ENCODE measurements at regions not wholly inside any gene's neighbourhood (a gene's known extent, or its start where the extent isn't known, plus 50 kb on each side); places are given as distances from the start of the nearest gene placed in this dataset.

DNA sequence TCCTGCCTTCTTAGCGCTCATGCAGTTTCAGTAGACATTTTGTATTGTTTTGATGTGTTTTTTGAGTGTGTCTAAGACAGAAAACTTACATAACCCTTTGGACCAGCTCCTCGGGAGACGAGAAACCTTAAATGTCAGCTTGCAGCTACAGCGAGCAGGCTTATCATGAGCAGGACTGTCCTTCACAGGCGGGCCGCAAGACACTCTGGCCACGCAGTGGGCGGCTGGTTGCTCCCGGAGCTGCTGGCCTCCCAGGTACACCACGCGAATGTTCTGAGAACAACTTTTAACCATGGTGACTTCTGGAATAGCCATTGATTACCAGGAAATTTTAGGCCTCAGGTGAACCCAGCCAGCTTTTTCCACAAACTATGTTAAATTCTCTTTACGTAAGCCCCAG is 164.1 kb upstream of the DIO3 start:
- no peaks in the 10 kb centered on the region for H3K9me3 ChIP-seq
- H3K27me3 ChIP-seq (ENCODE audit: low read depth): peaks cover 2% of the 10 kb centered on the region; the same call in 1 of the 2 replicates
- no peaks in the 10 kb centered on the region for H3K36me3 ChIP-seq (replicated peaks)
- in situ Hi-C loops (cut with MboI; ENCODE audit: low sequenced_read_pairs): no loop called here
- no peak for DNase-seq (ENCODE audit: low spot score in 2 of 2)
- no peaks in the 10 kb centered on the region for H3K4me1 ChIP-seq
- H3K4me3 ChIP-seq: no peak overlapping the region

DNA sequence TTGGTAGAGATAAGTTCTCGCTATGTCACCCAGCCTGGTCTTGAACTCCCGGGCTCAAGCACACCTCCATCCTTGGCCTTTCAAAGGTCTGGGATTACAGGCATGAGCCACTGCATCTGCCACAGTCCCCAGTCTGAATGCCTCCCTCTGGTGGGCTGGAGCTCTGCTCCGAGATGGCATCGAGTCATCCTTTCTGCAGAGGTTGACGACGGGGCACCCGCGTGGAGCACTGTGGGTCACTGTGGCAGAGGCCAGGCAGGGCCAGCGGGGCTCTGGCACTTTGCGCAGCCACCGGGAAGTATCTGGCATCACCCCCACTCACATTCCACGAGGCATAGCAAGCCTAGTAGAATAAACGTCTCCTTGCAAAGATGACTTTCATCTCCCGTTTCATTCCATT is 163.3 kb upstream of the DIO3 start:
- DNase-seq (ENCODE audit: low spot score in 2 of 2): no peak
- H3K4me1 ChIP-seq: no peaks in the 10 kb centered on the region
- peaks cover 2% of the 10 kb centered on the region; the same call in 1 of the 2 replicates for H3K27me3 ChIP-seq (ENCODE audit: low read depth)
- in situ Hi-C loops (cut with MboI; ENCODE audit: low sequenced_read_pairs): no loop called here
- no peak overlapping the region for H3K4me3 ChIP-seq
- H3K9me3 ChIP-seq: no peaks in the 10 kb centered on the region
- H3K36me3 ChIP-seq (replicated peaks): no peaks in the 10 kb centered on the region

DNA sequence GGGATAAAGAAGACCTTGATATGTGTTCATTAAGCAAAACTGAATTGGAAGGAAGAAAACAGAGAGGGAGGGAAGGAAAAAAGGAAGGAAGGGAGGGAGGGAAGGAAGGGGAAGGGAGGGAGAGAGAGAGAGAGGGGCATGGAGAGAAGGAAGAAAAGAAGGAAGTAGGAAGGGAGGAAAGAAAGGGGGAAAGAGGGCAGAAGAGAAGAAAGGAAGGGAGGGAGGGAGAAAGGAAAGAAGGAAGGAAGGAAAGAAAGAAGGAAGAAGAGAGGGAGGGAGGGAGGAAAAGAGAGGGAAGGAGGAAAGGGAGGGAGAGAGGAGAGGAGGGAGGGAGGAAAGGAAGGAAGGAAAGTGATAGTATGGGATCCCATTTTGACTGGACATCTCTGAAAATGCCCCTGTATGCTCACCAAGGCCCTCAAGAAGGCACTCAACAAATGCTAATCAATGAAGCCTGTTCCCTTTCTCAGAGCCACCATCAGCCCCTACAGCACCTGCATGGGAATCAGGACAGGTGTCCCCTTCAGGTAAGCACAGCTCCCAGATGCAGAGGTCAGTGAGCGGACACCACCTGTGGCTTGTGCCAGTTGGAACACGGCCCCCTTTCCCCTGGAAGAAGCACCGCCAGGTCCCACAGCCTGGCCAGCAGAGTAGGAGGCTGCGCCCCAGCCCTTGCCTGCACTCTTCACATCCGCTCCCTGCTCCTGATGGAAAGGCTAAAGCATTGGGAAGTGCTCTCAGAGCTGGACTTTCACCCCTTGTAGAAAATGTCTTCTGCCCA is 161.4 kb upstream of the DIO3 start:
- Histone ChIP-seq H3K4me3 (no peak overlapping the region), H3K9me3 (no peaks in the 10 kb centered on the region), H3K4me1 (no peaks in the 10 kb centered on the region), H3K27me3 (ENCODE audit: low read depth) (peaks cover 2% of the 10 kb centered on the region; the same call in 1 of the 2 replicates), H3K36me3 (replicated peaks) (no peaks in the 10 kb centered on the region)
- DNase-seq (ENCODE audit: low spot score in 2 of 2): no peak
- in situ Hi-C loops (cut with MboI; ENCODE audit: low sequenced_read_pairs): no loop called here

DNA sequence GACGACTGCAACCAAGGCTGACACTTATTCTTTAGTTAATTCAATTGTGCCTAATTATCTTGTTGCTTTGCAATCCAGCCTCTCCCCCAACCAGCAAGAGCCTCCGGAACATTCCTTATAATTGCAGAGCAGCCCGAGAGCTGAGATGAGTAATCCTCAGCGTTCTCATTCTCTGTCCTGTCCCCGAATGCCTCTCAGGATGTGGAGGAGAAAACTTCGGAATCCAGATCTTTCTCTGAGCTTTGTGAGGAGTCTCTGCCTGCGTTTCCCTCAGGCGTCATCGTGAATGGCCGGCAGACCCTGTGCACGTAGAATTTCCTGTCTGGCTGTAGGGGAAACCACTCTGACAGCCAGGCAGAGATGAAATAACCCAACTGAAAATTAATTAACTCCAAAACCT is 160.5 kb upstream of the DIO3 start:
- Histone ChIP-seq H3K27me3 (ENCODE audit: low read depth) (peaks cover 2% of the 10 kb centered on the region; the same call in 1 of the 2 replicates), H3K4me1 (no peaks in the 10 kb centered on the region), H3K4me3 (no peak overlapping the region), H3K36me3 (replicated peaks) (no peaks in the 10 kb centered on the region), H3K9me3 (no peaks in the 10 kb centered on the region)
- no peak for DNase-seq (ENCODE audit: low spot score in 2 of 2)
- in situ Hi-C loops (cut with MboI; ENCODE audit: low sequenced_read_pairs): no loop called here

DNA sequence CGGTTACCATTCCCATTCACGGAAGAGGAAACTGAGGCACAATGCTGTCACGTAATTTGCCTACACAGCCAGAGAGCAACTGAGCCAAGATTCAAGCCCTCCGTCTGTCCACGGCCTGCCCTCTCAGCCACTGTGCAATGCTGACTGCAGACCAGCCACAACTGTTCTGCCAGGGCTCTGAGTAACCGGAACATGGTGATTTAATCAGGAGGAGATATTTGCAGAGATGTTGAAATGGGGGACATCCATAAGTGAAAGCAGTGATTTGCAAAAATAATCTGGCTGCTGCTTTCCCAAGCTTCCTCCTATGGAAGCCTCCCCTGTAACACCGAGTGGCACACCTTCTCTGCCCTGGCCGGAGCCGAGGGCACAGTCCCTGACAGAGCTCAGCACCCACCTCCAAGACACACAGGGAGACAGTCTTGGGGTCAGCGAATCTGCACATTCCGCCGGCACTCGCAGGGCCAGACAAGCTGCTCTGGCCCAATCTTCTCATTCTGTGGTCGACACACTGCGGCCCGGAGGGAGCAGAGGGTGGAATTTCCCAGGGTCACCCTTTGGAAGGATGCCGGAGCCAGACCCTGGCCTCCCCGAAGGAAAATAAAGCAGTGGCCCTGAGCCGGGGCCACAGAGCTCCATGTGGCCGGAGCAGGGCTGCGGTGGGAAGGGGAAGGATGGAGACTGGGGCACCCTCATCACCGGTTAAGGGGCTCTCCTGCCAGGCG is 158.2 kb upstream of the DIO3 start:
- no peaks in the 10 kb centered on the region for H3K36me3 ChIP-seq (replicated peaks)
- H3K9me3 ChIP-seq: no peaks in the 10 kb centered on the region
- peaks cover 2% of the 10 kb centered on the region; the same call in 1 of the 2 replicates for H3K27me3 ChIP-seq (ENCODE audit: low read depth)
- no peak overlapping the region for H3K4me3 ChIP-seq
- DNase-seq (ENCODE audit: low spot score in 2 of 2): no peak
- in situ Hi-C loops (cut with MboI; ENCODE audit: low sequenced_read_pairs): no loop called here
- H3K4me1 ChIP-seq: no peaks in the 10 kb centered on the region

DNA sequence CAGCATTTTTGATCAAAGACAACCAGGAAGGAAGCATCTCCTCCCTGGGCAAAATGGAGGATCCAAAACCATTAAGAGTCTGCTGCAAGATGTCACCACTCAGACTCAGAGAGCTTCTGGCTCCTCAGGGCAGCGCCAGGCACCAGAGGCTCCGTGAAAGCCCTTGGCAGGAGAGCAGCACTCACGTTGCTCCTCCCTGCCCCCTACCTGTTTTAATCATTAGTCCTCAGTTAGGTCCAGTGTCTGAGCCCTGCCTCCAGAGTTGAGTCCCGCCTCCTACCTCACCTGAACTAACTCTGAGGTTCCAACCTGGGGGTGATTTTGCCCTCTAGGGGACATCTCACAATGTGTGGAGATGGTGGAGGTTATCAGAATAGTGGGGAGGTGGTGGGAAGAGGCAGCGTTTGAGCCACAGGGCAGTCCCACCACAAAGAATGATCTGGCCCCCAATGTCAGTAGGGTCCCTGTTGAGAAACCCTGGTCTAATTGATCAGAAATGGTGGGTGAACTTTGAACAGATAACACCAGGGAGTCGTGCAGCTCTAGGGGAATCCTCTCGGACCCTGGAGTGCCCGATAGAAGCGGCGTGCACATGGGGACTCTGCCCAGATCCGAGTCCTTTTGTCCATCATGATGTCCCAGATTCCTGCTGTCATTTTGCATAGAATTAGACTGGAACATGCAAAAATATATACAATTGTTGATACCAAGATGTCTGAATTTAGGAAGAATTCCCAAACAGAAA is 156.7 kb upstream of the DIO3 start:
- H3K4me3 ChIP-seq: no peak overlapping the region
- no peaks in the 10 kb centered on the region for H3K36me3 ChIP-seq (replicated peaks)
- H3K27me3 ChIP-seq (ENCODE audit: low read depth): peaks cover 2% of the 10 kb centered on the region; the same call in 1 of the 2 replicates
- H3K9me3 ChIP-seq: no peaks in the 10 kb centered on the region
- in situ Hi-C loops (cut with MboI; ENCODE audit: low sequenced_read_pairs): no loop called here
- no peak for DNase-seq (ENCODE audit: low spot score in 2 of 2)
- H3K4me1 ChIP-seq: no peaks in the 10 kb centered on the region

DNA sequence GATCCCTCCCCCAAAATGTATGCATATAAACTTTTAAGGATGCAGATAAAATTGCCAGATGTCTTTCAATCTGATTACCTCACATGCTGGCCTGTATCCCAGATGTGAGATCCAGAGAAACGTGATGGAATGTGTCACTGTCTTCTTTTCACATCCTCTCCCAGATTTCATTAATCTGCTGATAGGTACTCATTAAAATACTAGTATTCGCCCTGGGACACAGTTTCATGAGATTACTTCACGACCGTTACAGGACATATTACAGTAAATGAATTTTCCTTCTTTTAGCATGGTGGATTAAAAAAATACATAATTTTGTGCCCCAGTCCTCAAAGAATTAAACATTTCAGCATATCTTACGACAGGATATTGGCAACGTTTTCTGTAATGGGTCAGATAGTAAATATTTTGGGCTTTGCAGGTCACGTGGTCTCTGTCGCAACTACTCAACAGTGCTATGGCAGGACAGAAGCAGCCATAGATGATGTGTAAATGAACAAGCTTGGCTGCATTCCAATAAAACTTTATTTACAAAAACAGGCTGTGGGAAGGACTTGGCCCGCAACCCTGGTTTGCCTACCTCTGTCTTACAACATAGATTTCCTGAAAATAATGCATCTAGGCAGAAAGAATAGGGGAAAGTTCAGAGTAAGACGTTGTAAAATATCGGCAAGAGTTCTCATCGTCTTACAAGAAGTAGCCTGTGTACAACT is 156.0 kb upstream of the DIO3 start:
- H3K4me1 ChIP-seq: no peaks in the 10 kb centered on the region
- no peak for DNase-seq (ENCODE audit: low spot score in 2 of 2)
- H3K27me3 ChIP-seq (ENCODE audit: low read depth): peaks cover 2% of the 10 kb centered on the region; the same call in 1 of the 2 replicates
- no peaks in the 10 kb centered on the region for H3K36me3 ChIP-seq (replicated peaks)
- no peaks in the 10 kb centered on the region for H3K9me3 ChIP-seq
- in situ Hi-C loops (cut with MboI; ENCODE audit: low sequenced_read_pairs): no loop called here
- H3K4me3 ChIP-seq: no peak overlapping the region

DNA sequence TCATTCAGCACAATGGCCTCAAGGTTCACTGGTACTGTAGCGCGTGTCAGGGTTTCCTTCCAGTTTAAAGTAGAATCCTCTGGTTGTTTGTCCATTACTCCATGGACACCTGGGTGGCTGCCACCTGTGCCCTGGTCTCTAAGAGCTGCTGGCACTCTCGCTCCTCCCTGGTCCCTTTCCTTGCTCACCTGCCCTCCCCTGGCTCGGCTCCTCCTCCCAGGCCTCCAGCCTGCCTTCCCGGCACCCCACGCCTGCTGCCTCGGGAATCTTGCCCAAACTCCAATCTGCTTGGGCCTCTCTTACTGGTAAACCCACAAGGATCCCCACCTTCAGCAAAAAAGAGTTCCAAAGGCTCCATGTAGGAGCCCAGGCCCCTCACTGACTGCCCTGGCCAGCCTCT is 154.4 kb upstream of the DIO3 start:
- Histone ChIP-seq H3K4me3 (no peak overlapping the region), H3K36me3 (replicated peaks) (no peaks in the 10 kb centered on the region), H3K27me3 (ENCODE audit: low read depth) (no peaks in the 10 kb centered on the region), H3K4me1 (no peaks in the 10 kb centered on the region), H3K9me3 (no peaks in the 10 kb centered on the region)
- DNase-seq (ENCODE audit: low spot score in 2 of 2): no peak
- in situ Hi-C loops (cut with MboI; ENCODE audit: low sequenced_read_pairs): no loop called here

DNA sequence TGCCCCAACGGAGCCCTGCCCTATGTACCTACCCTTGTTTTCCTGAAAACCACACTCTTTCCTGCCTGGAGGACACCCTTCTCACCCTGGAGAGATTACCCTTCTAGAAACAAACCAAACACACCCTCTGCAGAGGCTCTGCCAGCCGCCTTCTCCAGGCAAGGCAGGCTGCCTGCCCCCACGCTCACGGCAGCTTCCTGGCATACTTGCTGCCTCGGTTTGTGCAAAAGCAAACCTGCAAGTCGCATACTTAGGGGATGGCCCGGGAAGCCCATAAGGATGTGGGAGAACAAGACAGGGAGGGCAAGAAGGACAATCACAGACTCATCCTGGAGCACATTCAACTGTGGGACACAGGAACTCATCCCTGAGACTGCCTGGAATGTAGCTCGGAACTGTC is 154.0 kb upstream of the DIO3 start:
- in situ Hi-C loops (cut with MboI; ENCODE audit: low sequenced_read_pairs): no loop called here
- Histone ChIP-seq H3K36me3 (replicated peaks) (no peaks in the 10 kb centered on the region), H3K4me1 (no peaks in the 10 kb centered on the region), H3K27me3 (ENCODE audit: low read depth) (no peaks in the 10 kb centered on the region), H3K9me3 (no peaks in the 10 kb centered on the region), H3K4me3 (no peak overlapping the region)
- DNase-seq (ENCODE audit: low spot score in 2 of 2): no peak

DNA sequence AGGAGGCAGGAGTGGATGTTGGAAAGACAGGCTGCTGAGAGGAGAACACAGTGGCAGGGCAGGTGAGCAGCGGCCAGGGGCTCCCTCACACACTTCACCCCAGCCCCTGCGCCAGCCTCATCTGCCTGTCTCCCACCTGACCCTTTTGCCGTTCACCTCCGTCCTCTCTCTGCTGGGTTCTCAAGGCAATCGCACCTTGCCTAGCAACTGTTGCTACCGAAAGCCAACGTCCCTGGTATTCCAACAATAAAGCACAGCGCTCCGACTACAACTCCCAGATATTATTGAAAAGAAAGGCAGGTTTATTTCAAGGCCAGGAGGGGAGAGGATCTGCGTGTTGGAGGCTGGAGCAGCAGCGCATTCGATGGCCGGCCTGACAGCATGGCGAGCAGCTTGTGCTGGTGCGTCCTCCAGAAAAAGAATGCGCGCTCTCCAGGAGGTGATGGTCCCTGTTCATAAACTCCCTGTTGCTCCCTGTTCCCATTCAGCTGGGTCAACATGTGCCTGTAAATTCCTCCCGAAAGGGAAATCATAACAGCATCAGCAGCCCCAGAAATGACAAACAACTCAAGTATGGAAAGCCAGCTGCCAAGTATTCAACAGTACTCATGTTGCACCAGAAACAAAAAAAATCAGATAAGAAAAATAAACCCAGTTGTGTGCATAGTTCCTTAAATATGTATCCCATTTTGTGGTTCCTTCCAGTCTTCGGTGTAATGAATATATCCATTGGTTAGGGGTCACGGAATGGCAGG is 153.0 kb upstream of the DIO3 start:
- H3K9me3 ChIP-seq: no peaks in the 10 kb centered on the region
- in situ Hi-C loops (cut with MboI; ENCODE audit: low sequenced_read_pairs): no loop called here
- no peak for DNase-seq (ENCODE audit: low spot score in 2 of 2)
- no peak overlapping the region for H3K4me3 ChIP-seq
- no peaks in the 10 kb centered on the region for H3K36me3 ChIP-seq (replicated peaks)
- H3K4me1 ChIP-seq: no peaks in the 10 kb centered on the region
- no peaks in the 10 kb centered on the region for H3K27me3 ChIP-seq (ENCODE audit: low read depth)

DNA sequence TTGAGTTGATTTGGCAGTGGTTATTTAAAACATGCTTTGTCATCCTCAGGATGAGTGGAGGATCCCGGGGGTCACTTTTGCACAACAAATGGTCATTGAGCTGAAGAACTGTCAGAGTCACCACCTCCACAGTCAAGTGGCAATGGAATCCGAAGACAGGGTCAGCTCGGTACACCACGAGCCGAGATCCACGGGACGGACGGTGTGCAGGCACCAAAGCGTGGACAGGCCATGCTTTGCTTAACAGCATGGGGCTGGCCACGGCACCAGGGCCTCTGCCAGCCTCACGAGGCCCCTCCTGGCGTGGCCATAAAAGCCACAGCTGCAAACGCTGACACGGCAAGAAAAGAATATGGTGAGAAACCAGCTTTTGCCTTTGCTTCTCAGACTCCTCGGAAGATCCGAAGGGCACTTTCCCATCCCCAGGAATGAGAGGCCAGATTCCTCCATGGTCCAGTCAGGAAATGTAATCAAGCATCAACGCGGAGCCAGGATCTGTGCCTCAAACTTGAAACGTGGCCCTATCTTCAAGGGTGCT is 152.2 kb upstream of the DIO3 start:
- no peaks in the 10 kb centered on the region for H3K27me3 ChIP-seq (ENCODE audit: low read depth)
- no peaks in the 10 kb centered on the region for H3K4me1 ChIP-seq
- in situ Hi-C loops (cut with MboI; ENCODE audit: low sequenced_read_pairs): no loop called here
- no peaks in the 10 kb centered on the region for H3K36me3 ChIP-seq (replicated peaks)
- H3K4me3 ChIP-seq: no peak overlapping the region
- no peaks in the 10 kb centered on the region for H3K9me3 ChIP-seq
- no peak for DNase-seq (ENCODE audit: low spot score in 2 of 2)

DNA sequence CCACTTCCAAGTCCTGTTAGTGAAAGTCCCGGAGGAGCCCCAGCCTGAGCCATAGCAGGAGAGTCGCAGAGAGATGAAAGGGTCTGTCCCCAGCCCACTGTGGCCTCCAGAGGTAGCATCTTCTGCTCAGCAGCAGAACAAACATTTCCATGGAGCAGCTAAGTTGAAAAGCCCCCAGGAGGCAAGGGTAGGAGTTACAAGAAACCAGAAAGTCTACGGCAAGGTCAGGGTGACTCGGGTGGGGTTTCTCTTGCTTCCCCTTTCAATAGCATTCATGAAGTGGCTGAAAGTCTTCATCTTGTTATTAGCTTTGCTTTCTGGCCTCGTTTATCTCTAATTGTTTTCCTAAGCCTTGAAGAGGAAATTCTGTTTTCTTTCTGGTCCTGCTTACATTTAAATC is 151.2 kb upstream of the DIO3 start:
- in situ Hi-C loops (cut with MboI; ENCODE audit: low sequenced_read_pairs): no loop called here
- H3K27me3 ChIP-seq (ENCODE audit: low read depth): no peaks in the 10 kb centered on the region

DNA sequence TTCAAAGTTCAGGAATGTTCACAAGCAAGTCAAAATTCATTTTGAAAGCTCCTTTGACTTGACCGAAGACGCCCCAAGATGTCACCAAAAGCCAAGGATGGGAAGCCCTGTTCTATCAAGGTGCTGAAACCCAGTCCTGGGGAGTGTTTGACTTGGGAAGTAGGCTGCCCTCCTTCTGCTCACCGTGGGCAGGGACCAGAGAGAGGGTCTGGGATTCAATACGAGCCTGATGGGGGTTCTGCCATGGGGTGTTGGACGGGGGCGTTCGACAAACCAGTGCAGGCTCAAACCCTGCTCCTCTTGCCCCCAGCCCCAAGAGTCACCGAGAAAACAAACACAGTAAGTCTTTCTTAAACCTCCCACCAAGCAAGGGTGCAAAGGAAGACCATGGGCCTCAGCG is 150.1 kb upstream of the DIO3 start:
- no peaks in the 10 kb centered on the region for H3K4me1 ChIP-seq

More for the DNA sequence above, 151.2 kb upstream of the DIO3 start:
- no peaks in the 10 kb centered on the region for H3K36me3 ChIP-seq (replicated peaks)
- no peaks in the 10 kb centered on the region for H3K4me1 ChIP-seq
- no peak overlapping the region for H3K4me3 ChIP-seq
- DNase-seq (ENCODE audit: low spot score in 2 of 2): no peak
- no peaks in the 10 kb centered on the region for H3K9me3 ChIP-seq

More for the DNA sequence above, 150.1 kb upstream of the DIO3 start:
- Histone ChIP-seq H3K4me3 (no peak overlapping the region), H3K27me3 (ENCODE audit: low read depth) (no peaks in the 10 kb centered on the region), H3K9me3 (no peaks in the 10 kb centered on the region), H3K36me3 (replicated peaks) (no peaks in the 10 kb centered on the region)
- in situ Hi-C loops (cut with MboI; ENCODE audit: low sequenced_read_pairs): no loop called here
- no peak for DNase-seq (ENCODE audit: low spot score in 2 of 2)
